Stomach (tissue), 4 donors: ENCODE measurements at regions not wholly inside any gene's neighbourhood (a gene's known extent, or its start where the extent isn't known, plus 50 kb on each side); places are given as distances from the start of the nearest gene placed in this dataset.

Experiments
- EP300 ChIP-seq: sonication (generic); formaldehyde crosslinking; IDR thresholded peaks from one replicate; pipeline ENCODE4 v1.6.1; 2017; ENCODE audit warnings: antibody characterized with exemption
- POLR2A ChIP-seq, 4 donors: fragments of 450-650 bp; IDR thresholded peaks; one replicate each; pipeline ENCODE4 v1.6.1; 2016; ENCODE audit warnings: antibody characterized with exemption in 4 of 4, control low read depth in 2 of 4, mild to moderate bottlenecking in 1 of 4, moderate library complexity in 1 of 4
- TF ChIP-seq, protein P1 (sequence below), 7 experiments: fragments of 450-650 bp in 4 of 7; fragments of 200-600 bp in 3 of 7; sonication (generic) in 3 of 7; IDR thresholded peaks; one replicate each; pipeline ENCODE4 v1.5.1; 2016 to 2019; ENCODE audit warnings: antibody characterized with exemption in 7 of 7, control low read depth in 2 of 7, mild to moderate bottlenecking in 1 of 7

DNA sequence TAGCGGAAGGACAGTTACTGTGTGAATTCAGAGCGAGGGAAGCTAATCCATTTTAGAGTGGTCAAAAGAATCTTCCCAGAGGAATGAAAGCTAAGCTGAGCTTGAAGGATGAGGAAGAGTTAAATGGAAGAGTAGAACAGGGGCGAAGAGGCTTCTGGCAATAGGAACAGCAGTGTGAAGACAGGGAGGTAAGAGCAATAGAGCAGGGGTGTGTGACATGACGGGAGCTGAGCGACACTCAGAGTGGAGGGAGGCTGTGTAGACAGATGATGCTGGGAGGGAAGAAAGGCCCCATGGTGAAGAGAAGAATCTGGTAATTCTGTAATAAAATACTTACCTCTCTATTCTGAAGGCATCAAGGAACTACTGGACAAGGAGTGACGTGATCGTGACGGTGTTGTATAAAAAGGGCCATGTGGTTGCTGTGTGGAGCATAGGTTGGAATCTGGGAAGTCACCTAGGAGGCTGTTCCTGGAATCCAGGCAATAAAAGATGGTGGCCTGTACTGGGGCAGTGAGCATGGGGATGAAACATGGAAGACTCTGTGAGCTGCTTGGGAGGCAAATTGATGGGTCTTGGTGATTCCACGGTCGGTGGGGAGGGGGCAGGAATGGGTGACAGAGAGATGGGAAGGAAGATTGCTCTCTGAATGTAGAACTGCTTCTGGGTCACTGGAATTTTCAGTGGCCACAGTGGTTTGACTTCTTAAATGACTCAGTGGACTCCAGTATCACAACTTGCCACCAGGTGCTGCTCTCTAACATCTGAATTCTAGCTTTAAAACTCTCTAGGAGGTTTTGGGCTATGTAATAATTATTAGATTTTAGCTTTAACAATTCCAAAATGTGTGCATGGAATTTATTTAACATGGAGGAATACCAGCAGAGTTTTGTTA is 164.1 kb downstream of the ATP23 start:
- TF ChIP-seq, protein P1, sequence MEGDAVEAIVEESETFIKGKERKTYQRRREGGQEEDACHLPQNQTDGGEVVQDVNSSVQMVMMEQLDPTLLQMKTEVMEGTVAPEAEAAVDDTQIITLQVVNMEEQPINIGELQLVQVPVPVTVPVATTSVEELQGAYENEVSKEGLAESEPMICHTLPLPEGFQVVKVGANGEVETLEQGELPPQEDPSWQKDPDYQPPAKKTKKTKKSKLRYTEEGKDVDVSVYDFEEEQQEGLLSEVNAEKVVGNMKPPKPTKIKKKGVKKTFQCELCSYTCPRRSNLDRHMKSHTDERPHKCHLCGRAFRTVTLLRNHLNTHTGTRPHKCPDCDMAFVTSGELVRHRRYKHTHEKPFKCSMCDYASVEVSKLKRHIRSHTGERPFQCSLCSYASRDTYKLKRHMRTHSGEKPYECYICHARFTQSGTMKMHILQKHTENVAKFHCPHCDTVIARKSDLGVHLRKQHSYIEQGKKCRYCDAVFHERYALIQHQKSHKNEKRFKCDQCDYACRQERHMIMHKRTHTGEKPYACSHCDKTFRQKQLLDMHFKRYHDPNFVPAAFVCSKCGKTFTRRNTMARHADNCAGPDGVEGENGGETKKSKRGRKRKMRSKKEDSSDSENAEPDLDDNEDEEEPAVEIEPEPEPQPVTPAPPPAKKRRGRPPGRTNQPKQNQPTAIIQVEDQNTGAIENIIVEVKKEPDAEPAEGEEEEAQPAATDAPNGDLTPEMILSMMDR (IDR thresholded peaks at IDR 0.05): no peak
- TF ChIP-seq POLR2A (IDR thresholded peaks at IDR 0.05) (no peak), EP300 (no peak)
